ENCODE measurements at regions not wholly inside any gene's neighbourhood (a gene's known extent, or its start where the extent isn't known, plus 50 kb on each side); places are given as distances from the start of the nearest gene placed in this dataset.

- TF ChIP-seq CTCF (IDR thresholded peaks at IDR 0.05; ENCODE audit: low read depth, low read length), result no peak
These were observed 111.9 kb downstream of the NGF start for GRCh38 chr1:115225993-115226685.

GRCh38 chr1:115224636-115225035 lies 113.4 kb downstream of the NGF start:
- no peak for TF ChIP-seq CTCF (IDR thresholded peaks at IDR 0.05; ENCODE audit: low read depth, low read length)
- no peak for DNase-seq
- Histone ChIP-seq H3K27me3 (ENCODE audit: insufficient read depth, low read depth, severe bottlenecking) (no peaks in the 10 kb centered on the region), H3K4me3 (ENCODE audit: low read depth, low read length) (no peak overlapping the region), H3K27ac (no peak overlapping the region), H3K9me3 (ENCODE audit: severe bottlenecking) (no peaks in the 10 kb centered on the region), H3K36me3 (no peaks in the 10 kb centered on the region)

More at GRCh38 chr1:115225993-115226685, 111.9 kb downstream of the NGF start:
- H3K36me3 ChIP-seq, result no peaks in the 10 kb centered on the region
- H3K4me3 ChIP-seq (ENCODE audit: low read depth, low read length), result no peak overlapping the region
- no peak overlapping the region for H3K27ac ChIP-seq
- no peaks in the 10 kb centered on the region for H3K9me3 ChIP-seq (ENCODE audit: severe bottlenecking)
- no peak for DNase-seq
- no peaks in the 10 kb centered on the region for H3K27me3 ChIP-seq (ENCODE audit: insufficient read depth, low read depth, severe bottlenecking)

GRCh38 chr1:115222616-115223402 lies 115.2 kb downstream of the NGF start:
- Histone ChIP-seq H3K36me3 (no peaks in the 10 kb centered on the region), H3K27ac (no peak overlapping the region), H3K9me3 (ENCODE audit: severe bottlenecking) (no peaks in the 10 kb centered on the region), H3K4me3 (ENCODE audit: low read depth, low read length) (no peak overlapping the region), H3K27me3 (ENCODE audit: insufficient read depth, low read depth, severe bottlenecking) (no peaks in the 10 kb centered on the region)
- TF ChIP-seq CTCF (IDR thresholded peaks at IDR 0.05; ENCODE audit: low read depth, low read length), result no peak
- no peak for DNase-seq

- Histone ChIP-seq H3K4me3 (ENCODE audit: low read depth, low read length) (no peak overlapping the region), H3K27ac (no peak overlapping the region), H3K9me3 (ENCODE audit: severe bottlenecking) (no peaks in the 10 kb centered on the region), H3K27me3 (ENCODE audit: insufficient read depth, low read depth, severe bottlenecking) (no peaks in the 10 kb centered on the region), H3K36me3 (no peaks in the 10 kb centered on the region)
- DNase-seq, result no peak
- no peak for TF ChIP-seq CTCF (IDR thresholded peaks at IDR 0.05; ENCODE audit: low read depth, low read length)
These were observed 117.4 kb downstream of the NGF start for GRCh38 chr1:115220340-115221270.

- no peak overlapping the region for H3K4me3 ChIP-seq (ENCODE audit: low read depth, low read length)
- no peaks in the 10 kb centered on the region for H3K9me3 ChIP-seq (ENCODE audit: severe bottlenecking)
- DNase-seq, result no peak
- no peak overlapping the region for H3K27ac ChIP-seq
- no peaks in the 10 kb centered on the region for H3K27me3 ChIP-seq (ENCODE audit: insufficient read depth, low read depth, severe bottlenecking)
- H3K36me3 ChIP-seq, result no peaks in the 10 kb centered on the region
- TF ChIP-seq CTCF (IDR thresholded peaks at IDR 0.05; ENCODE audit: low read depth, low read length), result no peak
These were observed 118.1 kb downstream of the NGF start for GRCh38 chr1:115219927-115220326.

All from WERI-Rb-1 (cell line).